Gastroesophageal sphincter (tissue), 3 donors: ENCODE measurements at regions not wholly inside any gene's neighbourhood (a gene's known extent, or its start where the extent isn't known, plus 50 kb on each side); places are given as distances from the start of the nearest gene placed in this dataset.

Experiments
- CTCF ChIP-seq, 4 experiments: fragments of 200-600 bp in 2 of 4; fragments of 450-650 bp in 2 of 4; sonication (generic) in 1 of 4; IDR thresholded peaks; one replicate each; pipeline ENCODE4 v1.5.1; 2017 to 2019; ENCODE audit warnings: antibody characterized with exemption in 4 of 4, mild to moderate bottlenecking in 2 of 4, moderate library complexity in 2 of 4
- EP300 ChIP-seq: sonication (generic); formaldehyde crosslinking; IDR thresholded peaks from one replicate; pipeline ENCODE4 v1.6.1; 2017; ENCODE audit warnings: antibody characterized with exemption, mild to moderate bottlenecking
- POLR2A ChIP-seq, 2 donors: fragments of 450-650 bp; IDR thresholded peaks; one replicate each; pipeline ENCODE4 v1.6.1; 2017; ENCODE audit warnings: antibody characterized with exemption in 2 of 2, mild to moderate bottlenecking in 2 of 2, moderate library complexity in 1 of 2

GRCh38 chr6:90677440-90677839 lies 90.6 kb upstream of the MAP3K7 start:
- no peak for TF ChIP-seq CTCF (IDR thresholded peaks at IDR 0.05)
- no peak for TF ChIP-seq POLR2A (IDR thresholded peaks at IDR 0.05)
- no peak for TF ChIP-seq EP300
